ENCODE measurements at regions not wholly inside any gene's neighbourhood (a gene's known extent, or its start where the extent isn't known, plus 50 kb on each side); places are given as distances from the start of the nearest gene placed in this dataset.
"Not testable (repeated sequence)": the region's sequence is repeated elsewhere in the genome, so short reads cannot be mapped to it uniquely, and the experiment has no call there.

DNA sequence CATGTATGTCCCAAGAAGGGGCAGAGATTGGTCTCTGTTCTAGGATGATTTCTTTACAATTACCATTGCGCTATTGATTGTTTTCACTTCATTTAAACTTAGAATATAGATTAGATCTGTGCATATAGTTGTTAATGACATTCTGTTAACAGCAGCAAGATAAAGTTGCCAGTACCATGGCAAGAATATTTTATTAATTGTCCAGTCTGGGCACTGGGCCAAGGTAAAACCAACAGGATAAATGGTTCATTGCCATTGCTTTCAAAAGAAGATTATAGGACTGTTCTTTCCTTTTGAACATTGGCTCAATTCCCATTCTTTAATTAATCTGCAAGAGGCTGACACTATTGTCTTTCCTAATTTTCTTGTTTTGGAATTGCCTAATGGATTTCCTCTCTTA, 592.4 kb downstream of the RFPL4B start:
- DNase-seq, result no peak

DNA sequence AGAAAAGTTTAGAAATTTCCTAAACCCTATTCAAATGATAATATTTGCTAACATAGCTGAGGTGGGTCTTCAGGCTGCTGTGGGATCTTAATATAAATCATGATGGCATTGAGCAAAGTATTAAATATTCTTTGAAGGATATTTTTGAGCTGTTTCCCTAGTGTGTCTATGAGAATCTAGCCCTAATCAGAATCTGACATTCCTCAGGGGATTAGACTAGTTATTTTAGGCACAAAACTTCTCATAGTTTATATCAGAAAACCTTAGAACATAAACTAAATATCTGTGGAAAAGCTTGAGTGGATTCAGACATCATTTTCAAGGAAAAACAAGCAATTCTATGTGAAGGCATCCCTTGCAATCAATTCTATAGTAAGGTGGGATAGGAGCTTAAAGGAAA, 594.5 kb downstream of the RFPL4B start:
- DNase-seq, result no peak

DNA sequence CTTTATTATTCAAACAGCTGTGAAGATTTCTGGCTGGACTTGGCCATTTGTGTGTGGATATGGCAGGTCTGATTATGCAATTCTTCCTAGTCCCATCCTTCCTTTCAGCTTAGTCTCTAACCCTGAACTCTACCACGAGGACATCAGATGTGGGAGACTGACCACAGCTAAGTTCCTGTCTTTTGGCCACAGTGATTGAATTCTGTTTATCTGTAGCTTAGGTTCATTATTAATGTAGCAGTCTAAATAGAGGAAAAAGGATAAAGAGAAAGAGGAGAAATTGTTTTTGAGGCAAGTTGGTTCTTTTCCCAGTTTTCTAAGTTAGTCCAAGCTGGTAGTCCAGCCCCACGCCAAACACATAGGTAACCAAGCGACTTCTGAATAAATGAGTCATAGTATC, 598.9 kb downstream of the RFPL4B start:
- no peak for DNase-seq

DNA sequence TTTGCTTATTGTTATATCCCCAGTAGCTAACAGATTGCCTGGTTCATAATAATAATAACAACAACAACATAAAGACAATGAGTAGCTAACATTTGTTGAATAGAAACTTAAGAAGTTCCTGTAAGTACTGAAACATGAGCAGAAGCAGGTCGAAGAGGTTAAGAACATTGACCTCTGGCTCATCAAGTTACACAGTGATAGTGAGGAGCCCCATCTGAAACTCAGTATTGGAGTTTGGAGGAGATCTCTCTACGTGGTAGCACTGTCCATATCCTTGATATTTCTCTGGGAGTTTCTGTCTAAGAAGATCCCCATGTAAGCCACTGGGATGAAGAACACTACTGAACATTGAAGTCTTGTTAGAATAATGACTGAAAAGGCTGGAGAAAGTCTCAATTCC, 600.4 kb downstream of the RFPL4B start:
- DNase-seq, result no peak

DNA sequence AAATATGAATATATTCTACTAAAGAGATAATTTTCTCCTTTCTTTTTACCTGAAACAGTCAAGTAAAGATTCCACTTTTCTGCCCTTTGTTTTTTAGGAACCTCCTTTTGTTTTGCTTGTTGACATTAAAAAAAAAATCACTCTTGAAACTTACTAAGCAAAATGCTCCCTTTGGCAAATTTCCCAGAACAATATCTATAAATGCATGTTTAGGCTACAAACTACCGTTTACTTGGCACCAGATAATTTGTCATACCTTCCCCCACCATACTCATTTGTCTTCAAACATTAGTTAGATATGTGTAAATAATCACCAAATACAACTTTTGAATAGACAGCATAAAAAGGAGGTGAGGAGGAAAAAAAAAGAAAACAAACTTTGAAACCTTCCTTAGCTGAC, 604.7 kb downstream of the RFPL4B start:
- DNase-seq, result no peak

DNA sequence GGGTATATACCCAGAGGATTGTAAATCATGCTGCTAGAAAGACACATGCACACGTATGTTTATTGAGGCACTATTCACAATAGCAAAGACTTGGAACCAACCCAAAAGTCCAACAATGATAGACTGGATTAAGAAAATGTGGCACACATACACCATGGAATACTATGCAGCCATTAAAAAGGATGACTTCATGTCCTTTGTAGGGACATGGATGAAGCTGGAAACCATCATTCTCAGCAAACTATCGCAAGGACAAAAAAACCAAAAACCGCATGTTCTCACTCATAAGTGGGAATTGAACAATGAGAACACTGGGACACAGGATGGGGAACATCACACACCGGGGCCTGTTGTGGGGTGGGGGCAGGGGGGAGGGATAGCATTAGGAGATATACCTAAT, 608.6 kb downstream of the RFPL4B start:
- DNase-seq, result not testable (repeated sequence)

DNA sequence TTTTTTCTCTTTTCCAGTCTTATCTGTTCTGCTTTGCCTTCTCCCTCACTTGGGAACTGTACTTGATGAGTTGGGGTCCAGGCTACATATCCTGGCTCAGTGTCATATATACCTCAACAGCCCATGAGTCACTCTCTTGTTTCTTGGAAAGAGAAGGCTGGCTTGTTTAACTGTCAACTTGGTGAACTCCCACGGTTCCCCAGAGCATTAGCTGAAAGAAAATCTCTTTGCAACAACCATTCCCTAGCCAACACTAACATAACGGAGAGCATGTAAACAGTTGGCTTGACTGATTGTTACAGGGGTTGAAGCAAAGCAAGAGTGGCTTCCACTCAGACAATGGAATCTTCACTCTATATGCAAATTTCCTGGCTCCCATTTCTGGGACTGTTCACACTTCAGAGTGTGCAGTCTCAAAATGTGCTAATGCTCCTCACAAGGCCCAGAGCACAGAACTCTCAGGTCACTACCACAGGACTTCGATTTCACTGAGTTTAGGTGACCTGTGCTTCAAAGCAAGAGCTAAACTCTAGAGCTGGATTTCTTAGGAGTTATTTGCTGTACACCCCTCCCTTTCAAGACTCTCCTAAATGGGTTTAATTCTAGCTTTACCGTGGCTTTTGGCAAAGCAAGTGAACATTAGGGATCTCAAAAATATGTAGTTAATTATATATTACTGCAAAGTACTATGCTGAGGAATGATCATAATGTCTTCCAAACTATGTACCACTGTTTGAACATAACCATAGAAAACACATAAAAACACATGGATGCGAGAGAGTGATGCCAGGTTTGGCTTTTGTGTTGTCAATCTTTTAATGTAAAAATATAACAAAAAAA, 609.8 kb downstream of the RFPL4B start:
- no peak for DNase-seq

DNA sequence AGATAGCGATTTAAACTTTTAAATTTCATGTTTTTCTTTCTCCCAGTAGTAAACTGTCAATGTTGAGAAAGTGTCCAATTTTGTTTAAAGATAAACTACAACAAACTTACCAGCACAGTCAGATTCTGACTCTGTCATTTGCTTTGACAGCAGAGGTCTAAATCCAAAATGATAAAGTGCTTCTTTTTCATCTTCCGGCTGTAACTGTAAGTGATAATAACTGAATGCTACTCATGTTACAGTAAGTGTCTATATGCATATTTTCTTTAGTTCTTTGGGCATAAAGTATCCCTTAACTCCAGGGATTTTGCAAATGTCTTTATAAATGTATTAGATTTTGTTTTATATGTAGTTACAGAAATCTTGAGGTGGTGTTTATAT, 610.4 kb downstream of the RFPL4B start:
- DNase-seq, result no peak

DNA sequence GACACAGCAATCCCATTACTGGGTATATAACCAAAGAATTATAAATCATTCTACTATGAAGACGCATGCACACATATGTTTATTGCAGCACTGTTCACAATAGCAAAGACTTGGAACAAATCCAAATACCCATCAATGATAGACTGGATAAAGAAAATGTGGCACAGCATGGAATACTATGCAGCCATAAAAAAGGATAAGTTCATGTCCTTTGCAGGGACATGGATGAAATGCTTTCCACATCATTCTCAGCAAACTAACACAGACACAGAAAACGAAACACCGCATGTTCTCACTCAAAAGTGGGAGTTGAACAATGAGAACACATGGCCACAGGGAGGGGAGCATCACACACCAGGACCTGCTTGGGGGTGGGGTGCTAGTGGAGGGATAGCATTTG, 613.0 kb downstream of the RFPL4B start:
- DNase-seq, result not testable (repeated sequence)

DNA sequence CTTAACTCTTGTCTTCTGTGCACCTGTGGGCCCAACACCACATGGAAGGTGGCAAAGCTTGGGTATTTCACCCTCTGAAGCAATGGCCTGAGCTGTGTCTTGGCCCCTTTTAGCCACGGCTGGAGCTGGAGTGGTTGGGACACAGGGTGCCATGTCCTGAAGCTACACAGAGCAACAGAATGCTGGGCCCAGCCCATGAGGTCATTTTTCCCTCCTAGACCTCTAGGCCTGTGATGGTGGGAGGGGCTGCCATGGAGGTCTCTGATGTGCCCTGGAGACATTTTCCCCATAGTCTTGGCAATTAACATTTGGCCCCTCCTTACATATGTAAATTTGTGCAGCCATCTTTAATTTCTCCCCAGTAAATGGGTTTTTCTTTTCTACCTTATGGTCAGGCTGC, 620.8 kb downstream of the RFPL4B start:
- DNase-seq, result no peak

DNA sequence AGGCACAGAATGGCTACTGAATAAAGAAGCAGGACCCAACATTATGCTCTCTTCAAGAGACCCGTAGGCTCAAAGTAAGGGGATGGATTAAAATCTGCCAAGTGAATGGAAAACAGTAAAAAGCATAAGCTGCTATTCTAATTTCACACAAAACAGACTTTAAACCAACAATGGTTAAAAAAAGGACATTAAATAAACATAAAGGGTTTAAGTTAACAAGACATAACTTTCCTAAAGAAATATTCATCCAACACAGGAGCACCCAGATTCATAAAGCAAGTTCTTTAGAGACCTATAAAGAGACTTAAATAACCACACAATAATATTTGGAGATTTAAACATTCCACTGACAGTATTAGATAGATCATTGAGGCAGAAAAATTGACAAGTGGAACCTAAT, 624.5 kb downstream of the RFPL4B start:
- DNase-seq, result no peak

DNA sequence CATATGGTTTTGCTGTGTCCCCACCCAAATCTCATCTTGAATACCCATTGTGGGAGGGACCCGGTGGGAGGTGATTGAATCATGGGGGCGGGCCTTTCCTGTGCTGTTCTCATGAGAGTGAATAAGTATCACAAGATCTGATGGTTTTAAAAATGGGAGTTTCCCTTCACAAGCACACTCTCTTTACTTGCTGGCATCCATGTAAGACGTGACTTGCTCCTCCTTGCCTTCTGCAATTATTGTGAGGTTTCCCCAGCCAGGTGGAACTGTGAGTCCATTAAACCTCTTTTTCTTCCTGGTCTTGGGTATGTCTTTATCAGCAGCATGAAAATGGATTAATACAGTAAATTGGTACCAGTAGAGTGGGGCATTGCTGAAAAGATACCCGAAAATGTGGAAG, 627.8 kb downstream of the RFPL4B start:
- not testable (repeated sequence) for DNase-seq

DNA sequence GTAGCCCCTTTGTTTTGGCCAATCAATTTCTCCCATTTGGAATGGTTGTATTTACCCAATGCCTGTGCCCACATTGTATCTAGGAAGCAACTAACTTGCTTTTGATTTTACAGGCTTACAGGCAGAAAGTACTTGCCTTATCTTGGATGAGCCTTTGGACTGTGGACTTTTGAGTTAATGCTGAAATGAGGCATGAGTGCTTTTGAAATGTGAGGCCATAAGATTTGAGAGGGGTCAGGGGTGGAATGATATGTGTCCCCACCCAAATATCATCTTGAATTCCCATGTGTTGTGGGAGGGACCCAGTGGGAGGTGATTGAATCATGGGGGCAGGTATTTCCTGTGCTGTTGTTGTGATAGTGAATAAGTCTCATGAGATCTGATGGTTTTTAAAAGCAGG, 629.4 kb downstream of the RFPL4B start:
- not testable (repeated sequence) for DNase-seq

DNA sequence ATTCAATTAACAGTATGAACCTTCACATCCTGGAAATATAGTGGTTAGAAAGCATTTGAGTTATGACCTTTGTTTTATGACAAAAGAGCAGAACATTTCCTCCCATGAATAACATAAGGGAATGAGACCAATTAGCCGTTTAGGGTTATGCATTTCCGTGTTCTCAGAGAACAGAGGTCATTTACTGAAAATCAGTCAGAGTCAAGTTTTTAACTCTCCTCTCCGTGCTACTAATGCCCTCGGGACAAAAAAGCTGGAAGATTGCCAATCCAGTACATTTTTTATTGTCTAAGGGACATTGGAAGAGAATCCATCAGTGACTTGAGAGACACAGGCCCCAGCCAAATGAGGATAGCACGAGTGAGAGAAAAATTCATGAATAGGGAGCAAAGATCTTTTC, 632.7 kb downstream of the RFPL4B start:
- no peak for DNase-seq

DNA sequence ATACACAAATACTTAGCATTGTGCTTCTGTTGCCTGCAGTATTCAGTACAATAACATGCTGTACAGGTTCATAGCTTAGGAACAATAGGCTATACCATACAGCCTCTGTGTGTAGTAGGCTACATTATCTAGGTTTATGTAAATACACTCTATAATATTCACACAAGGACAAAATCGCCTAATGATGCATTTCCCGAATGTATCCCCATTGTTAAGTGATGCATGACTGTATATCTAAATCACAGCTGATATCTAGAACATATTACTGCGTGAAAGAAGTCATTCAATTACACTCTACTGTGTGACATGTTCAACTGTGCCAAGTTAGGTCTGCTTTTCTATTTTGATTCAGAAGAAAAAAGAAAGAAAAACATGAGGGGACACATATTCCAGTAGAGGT, 633.5 kb downstream of the RFPL4B start:
- DNase-seq, result no peak

DNA sequence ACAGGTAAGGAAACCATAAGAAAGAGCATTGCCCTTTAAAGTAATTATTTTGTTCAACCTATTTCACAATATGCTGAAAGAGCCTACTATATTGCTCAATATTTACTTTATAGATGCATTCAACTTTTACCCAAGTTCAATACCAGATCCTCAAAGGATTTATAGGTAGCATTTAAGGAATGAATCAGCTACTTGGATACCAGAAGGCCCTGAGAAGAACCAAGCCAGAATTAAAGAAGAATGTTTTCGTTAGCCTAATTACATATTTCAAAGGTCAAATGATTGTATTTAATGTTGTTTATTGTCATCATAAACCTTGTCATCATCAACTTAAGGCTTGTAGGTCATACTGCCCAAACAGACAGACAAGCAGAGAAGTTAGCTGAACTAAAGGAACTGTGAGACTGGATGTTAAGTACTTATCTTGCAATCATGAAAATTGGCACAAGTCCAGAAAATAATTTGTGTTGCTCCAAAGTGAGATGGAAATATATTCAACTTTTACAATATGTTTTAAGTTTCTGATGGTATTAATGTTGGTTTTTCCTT, 636.7 kb downstream of the RFPL4B start:
- no peak for DNase-seq

DNA sequence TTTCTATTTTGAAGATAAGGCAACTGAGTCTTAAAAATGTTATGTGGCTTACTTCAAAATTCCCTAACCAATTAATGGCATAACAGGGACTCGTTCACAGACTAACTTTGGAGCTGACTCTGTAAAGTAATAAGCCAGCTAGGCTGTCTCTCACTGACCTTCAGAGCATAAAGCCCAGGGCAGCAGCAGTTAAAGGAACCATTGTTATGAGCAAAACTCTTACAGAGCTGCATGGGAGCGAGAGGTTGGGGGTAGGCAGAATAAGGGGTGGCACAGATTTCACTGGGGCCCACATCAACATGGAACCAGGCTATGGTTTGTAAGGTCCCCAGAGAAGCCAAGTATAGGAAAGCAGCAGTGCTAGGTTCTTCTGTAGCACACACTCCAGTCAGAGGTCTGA, 637.8 kb downstream of the RFPL4B start:
- no peak for DNase-seq

DNA sequence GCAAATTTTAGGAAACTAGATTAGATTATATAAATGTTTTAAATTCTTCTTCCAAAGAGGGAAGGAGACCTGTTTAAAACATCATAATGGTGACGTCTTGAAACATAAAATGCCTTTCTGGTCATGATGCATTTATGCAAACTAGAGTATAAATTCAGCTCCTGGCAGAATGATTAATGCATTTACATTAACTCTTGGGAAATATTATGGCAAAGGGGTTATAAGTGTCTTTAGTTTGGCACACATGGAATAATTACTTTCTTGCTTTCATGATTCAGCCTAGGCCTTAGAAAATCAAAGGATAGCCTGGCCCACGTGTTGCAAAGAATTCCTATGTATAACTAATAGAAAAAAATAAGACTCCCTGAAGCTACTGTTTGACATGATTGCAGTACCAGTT, 639.2 kb downstream of the RFPL4B start:
- DNase-seq, result no peak

DNA sequence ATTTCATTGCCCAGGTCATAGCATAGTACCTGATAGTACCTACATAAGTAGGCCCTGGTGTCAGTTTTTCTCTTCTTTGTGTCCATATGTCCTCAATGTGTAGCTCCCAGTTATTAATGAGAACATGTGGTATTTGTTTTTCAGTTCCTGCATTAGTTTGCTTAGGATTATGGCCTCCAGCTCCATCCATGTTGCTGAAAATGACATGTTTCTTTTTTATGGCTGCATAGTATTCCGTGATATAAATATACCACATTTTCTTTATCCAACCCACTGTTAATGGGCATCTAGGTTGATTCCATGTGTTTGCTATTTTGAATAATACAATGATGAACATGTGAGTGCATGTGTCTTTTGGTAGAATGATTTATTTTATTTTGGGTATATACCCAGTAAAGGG, 641.6 kb downstream of the RFPL4B start:
- no peak for DNase-seq

DNA sequence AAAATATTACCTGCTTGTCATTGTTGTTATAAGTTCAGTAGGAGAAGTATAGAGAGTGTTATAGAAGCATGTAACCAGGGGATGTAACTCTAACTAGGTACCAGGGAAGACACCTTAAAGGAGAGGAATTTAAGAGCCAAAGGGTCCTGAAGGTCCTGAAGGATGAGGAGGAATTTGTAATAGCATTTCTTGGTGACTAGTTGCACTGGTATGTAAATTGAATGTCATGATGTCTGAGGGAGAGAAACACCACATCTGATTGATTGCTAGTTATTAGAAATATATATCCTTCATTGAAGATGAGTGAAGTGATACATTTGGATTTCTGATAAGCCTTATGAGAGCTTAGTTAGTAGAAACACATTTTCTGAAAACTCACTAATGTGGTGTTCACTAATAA, 643.8 kb downstream of the RFPL4B start:
- no peak for DNase-seq

DNA sequence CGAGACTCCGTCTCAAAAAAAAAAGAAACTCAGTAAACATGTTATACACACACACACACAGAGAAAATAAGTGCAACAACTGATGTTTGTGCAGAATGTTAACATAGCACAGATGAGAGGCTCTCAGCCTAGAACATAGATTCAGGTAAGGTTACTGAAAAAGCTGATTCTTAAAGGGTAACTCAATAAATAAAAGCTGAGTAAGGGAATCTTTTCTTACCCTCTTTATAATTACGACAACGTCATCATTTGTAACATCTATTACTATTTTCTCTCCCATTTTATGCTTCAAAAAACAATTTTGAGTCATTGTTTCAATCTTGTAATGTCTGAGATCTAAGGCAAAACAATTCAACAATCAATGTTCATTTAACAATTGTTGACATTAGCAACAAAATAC, 644.8 kb downstream of the RFPL4B start:
- DNase-seq, result no peak

DNA sequence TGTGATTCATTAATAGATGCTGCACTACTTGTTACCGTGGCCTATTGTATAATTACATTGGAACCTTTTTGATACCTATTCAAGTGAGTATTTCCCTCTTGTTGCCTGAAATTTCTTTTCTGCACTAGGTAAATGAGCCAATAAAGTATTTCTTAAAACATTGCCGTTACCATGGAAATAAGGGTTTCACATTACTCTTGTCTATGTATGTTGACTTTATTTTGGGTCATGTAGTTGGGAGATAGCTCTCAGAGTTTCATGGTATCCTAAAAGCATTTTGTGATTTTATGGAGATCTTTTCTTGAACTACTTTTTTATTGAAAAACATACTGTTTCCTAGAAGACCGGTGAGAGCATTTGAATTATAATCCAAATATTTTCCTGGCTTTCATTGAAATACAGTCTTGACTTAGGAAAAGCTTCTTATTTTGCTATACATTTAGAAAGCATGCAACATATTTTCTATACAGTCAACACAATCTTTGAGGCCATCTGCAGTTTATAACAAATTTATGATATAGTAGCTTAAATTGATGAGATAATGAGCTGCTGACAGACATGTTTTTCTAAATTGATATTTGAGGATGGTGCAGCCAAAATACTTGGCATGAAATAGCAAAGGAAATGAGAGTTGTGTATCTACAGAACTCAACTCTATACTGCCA, 650.4 kb downstream of the RFPL4B start:
- no peak for DNase-seq

DNA sequence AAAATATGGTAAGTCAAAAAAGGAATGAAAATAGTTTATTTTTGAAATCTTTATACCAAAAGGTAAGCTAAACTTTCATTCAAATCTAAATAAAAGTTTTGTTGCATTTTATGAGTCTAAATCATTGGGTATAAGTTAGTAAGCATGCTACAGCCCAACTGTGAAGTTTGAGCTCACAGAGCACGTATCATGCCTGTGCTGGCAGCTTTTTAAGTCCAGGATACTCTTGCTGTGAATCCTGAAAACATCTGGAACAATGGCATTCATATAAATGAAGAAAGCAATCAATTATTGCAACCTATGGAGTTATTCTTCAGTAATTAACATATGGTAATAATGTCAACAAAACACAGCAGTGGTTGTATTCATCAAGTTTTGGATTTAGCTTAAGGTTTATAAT, 656.9 kb downstream of the RFPL4B start:
- DNase-seq, result no peak

DNA sequence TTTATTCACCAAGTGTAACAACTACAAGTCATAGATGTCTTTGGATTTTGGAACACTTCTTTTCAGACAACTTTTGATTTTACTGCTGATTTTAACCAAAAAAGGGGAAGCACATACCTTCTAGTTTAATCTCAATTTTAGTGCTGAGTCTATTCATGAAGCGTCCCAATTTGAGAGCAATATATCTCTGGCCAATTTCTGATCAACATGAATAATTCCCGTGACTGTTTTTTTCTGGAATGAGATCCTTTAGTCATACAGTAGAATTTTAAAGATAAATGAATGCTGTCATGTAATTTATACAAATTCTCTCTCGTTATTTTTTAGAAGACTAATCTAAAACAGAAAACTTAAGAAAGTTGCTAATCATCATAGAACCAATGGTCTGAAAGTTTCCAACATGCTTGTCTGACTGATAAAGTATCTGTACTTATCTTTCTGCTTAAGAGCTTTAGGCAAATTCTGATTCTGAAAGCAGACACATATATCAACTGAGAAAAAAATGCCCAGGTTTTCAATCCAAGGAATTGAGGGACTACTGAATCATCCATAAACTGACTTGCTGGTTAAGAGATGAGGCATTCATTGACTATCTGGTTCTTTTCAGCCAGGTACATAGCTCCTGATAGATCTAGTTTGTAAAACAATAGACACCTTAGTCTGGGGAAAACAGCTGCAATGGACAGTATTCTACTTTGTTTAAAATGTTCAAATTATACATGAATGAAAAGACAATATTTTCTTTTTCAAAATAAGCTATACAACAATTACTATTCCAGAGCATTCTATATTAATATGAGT, 657.5 kb downstream of the RFPL4B start:
- no peak for DNase-seq
